ENCODE measurements at regions not wholly inside any gene's neighbourhood (a gene's known extent, or its start where the extent isn't known, plus 50 kb on each side); places are given as distances from the start of the nearest gene placed in this dataset.

- Histone ChIP-seq H3K9ac (ENCODE audit: low read depth in 1 of 3, low read length in 3 of 3) (no peak overlapping the region), H3K36me3 (ENCODE audit: control insufficient read depth in 3 of 3, insufficient read depth in 3 of 3, low read length in 3 of 3) (no peaks in the 10 kb centered on the region), H3K4me3 (ENCODE audit: low read length in 3 of 3) (no peak overlapping the region), H3K4me1 (ENCODE audit: control insufficient read depth in 3 of 3, insufficient read depth in 3 of 3, low read length in 3 of 3) (peaks cover 3 to 8% (median 4%) of the 10 kb centered on the region in 3 donors), H3K9me3 (ENCODE audit: control insufficient read depth in 3 of 3, low read length in 3 of 3) (no peaks in the 10 kb centered on the region), H3K27ac (ENCODE audit: low read depth, low read length) (no peak overlapping the region), H3K27me3 (ENCODE audit: control insufficient read depth in 3 of 3, insufficient read depth in 3 of 3, low read length in 3 of 3) (no peaks in the 10 kb centered on the region)
Observed at GRCh38 chr15:75100679-75101078, 77.3 kb downstream of the PPCDC start.

- Histone ChIP-seq H3K4me1 (ENCODE audit: control insufficient read depth in 3 of 3, insufficient read depth in 3 of 3, low read length in 3 of 3) (peaks cover 3 to 11% (median 4%) of the 10 kb centered on the region in 3 donors), H3K27me3 (ENCODE audit: control insufficient read depth in 3 of 3, insufficient read depth in 3 of 3, low read length in 3 of 3) (peaks cover 0 to 6% (median 0%) of the 10 kb centered on the region in 3 donors), H3K9ac (ENCODE audit: low read depth in 1 of 3, low read length in 3 of 3) (peak overlapping the region in 1 of 3 donors; percentile 23)
Observed at GRCh38 chr15:75104804-75105557, 81.6 kb downstream of the PPCDC start.

GRCh38 chr15:75107516-75107907, 84.1 kb downstream of the PPCDC start:
- Histone ChIP-seq H3K36me3 (ENCODE audit: control insufficient read depth in 3 of 3, insufficient read depth in 3 of 3, low read length in 3 of 3) (no peaks in the 10 kb centered on the region), H3K27ac (ENCODE audit: low read depth, low read length) (no peak overlapping the region), H3K9ac (ENCODE audit: low read depth in 1 of 3, low read length in 3 of 3) (no peak overlapping the region), H3K27me3 (ENCODE audit: control insufficient read depth in 3 of 3, insufficient read depth in 3 of 3, low read length in 3 of 3) (peaks cover 0 to 6% (median 4%) of the 10 kb centered on the region in 3 donors), H3K4me1 (ENCODE audit: control insufficient read depth in 3 of 3, insufficient read depth in 3 of 3, low read length in 3 of 3) (peaks cover 3 to 11% (median 4%) of the 10 kb centered on the region in 3 donors), H3K9me3 (ENCODE audit: control insufficient read depth in 3 of 3, low read length in 3 of 3) (no peaks in the 10 kb centered on the region), H3K4me3 (ENCODE audit: low read length in 3 of 3) (no peak overlapping the region)

More at GRCh38 chr15:75104804-75105557, 81.6 kb downstream of the PPCDC start:
- Histone ChIP-seq H3K4me3 (ENCODE audit: low read length in 3 of 3) (no peak overlapping the region), H3K27ac (ENCODE audit: low read depth, low read length) (no peak overlapping the region), H3K9me3 (ENCODE audit: control insufficient read depth in 3 of 3, low read length in 3 of 3) (no peaks in the 10 kb centered on the region), H3K36me3 (ENCODE audit: control insufficient read depth in 3 of 3, insufficient read depth in 3 of 3, low read length in 3 of 3) (no peaks in the 10 kb centered on the region)

GRCh38 chr15:75107908-75108838, 84.8 kb downstream of the PPCDC start:
- Histone ChIP-seq H3K9ac (ENCODE audit: low read depth in 1 of 3, low read length in 3 of 3) (no peak overlapping the region), H3K27ac (ENCODE audit: low read depth, low read length) (no peak overlapping the region), H3K4me3 (ENCODE audit: low read length in 3 of 3) (no peak overlapping the region), H3K4me1 (ENCODE audit: control insufficient read depth in 3 of 3, insufficient read depth in 3 of 3, low read length in 3 of 3) (peaks cover 3 to 11% (median 4%) of the 10 kb centered on the region in 3 donors), H3K36me3 (ENCODE audit: control insufficient read depth in 3 of 3, insufficient read depth in 3 of 3, low read length in 3 of 3) (no peaks in the 10 kb centered on the region), H3K27me3 (ENCODE audit: control insufficient read depth in 3 of 3, insufficient read depth in 3 of 3, low read length in 3 of 3) (peaks cover 0 to 6% (median 4%) of the 10 kb centered on the region in 3 donors), H3K9me3 (ENCODE audit: control insufficient read depth in 3 of 3, low read length in 3 of 3) (no peaks in the 10 kb centered on the region)

- H3K27ac ChIP-seq (ENCODE audit: low read depth, low read length) = no peak overlapping the region
- peaks cover 0 to 6% (median 4%) of the 10 kb centered on the region in 3 donors for H3K27me3 ChIP-seq (ENCODE audit: control insufficient read depth in 3 of 3, insufficient read depth in 3 of 3, low read length in 3 of 3)
Observed at GRCh38 chr15:75109021-75109735, 85.8 kb downstream of the PPCDC start.

GRCh38 chr15:75109736-75110130, 86.3 kb downstream of the PPCDC start:
- peaks cover 0 to 6% (median 4%) of the 10 kb centered on the region in 3 donors for H3K27me3 ChIP-seq (ENCODE audit: control insufficient read depth in 3 of 3, insufficient read depth in 3 of 3, low read length in 3 of 3)
- peaks cover 0 to 2% (median 0%) of the 10 kb centered on the region in 3 donors for H3K9me3 ChIP-seq (ENCODE audit: control insufficient read depth in 3 of 3, low read length in 3 of 3)
- no peak overlapping the region for H3K4me3 ChIP-seq (ENCODE audit: low read length in 3 of 3)
- H3K27ac ChIP-seq (ENCODE audit: low read depth, low read length) = no peak overlapping the region
- no peaks in the 10 kb centered on the region for H3K36me3 ChIP-seq (ENCODE audit: control insufficient read depth in 3 of 3, insufficient read depth in 3 of 3, low read length in 3 of 3)
- peaks cover under 1 to 9% (median 2%) of the 10 kb centered on the region in 3 donors for H3K4me1 ChIP-seq (ENCODE audit: control insufficient read depth in 3 of 3, insufficient read depth in 3 of 3, low read length in 3 of 3)
- no peak overlapping the region for H3K9ac ChIP-seq (ENCODE audit: low read depth in 1 of 3, low read length in 3 of 3)

More at GRCh38 chr15:75109021-75109735, 85.8 kb downstream of the PPCDC start:
- H3K9ac ChIP-seq (ENCODE audit: low read depth in 1 of 3, low read length in 3 of 3) = no peak overlapping the region
- H3K4me3 ChIP-seq (ENCODE audit: low read length in 3 of 3) = no peak overlapping the region
- H3K9me3 ChIP-seq (ENCODE audit: control insufficient read depth in 3 of 3, low read length in 3 of 3) = peaks cover 0 to under 1% (median 0%) of the 10 kb centered on the region in 3 donors
- H3K4me1 ChIP-seq (ENCODE audit: control insufficient read depth in 3 of 3, insufficient read depth in 3 of 3, low read length in 3 of 3) = peaks cover 3 to 11% (median 4%) of the 10 kb centered on the region in 3 donors
- no peaks in the 10 kb centered on the region for H3K36me3 ChIP-seq (ENCODE audit: control insufficient read depth in 3 of 3, insufficient read depth in 3 of 3, low read length in 3 of 3)

GRCh38 chr15:75112278-75112847, 89.0 kb downstream of the PPCDC start:
- Histone ChIP-seq H3K4me3 (ENCODE audit: low read length in 3 of 3) (no peak overlapping the region), H3K9me3 (ENCODE audit: control insufficient read depth in 3 of 3, low read length in 3 of 3) (peaks cover 0 to 2% (median 0%) of the 10 kb centered on the region in 3 donors), H3K9ac (ENCODE audit: low read depth in 1 of 3, low read length in 3 of 3) (no peak overlapping the region), H3K36me3 (ENCODE audit: control insufficient read depth in 3 of 3, insufficient read depth in 3 of 3, low read length in 3 of 3) (no peaks in the 10 kb centered on the region), H3K4me1 (ENCODE audit: control insufficient read depth in 3 of 3, insufficient read depth in 3 of 3, low read length in 3 of 3) (peaks cover 0 to 3% (median 0%) of the 10 kb centered on the region in 3 donors), H3K27ac (ENCODE audit: low read depth, low read length) (no peak overlapping the region), H3K27me3 (ENCODE audit: control insufficient read depth in 3 of 3, insufficient read depth in 3 of 3, low read length in 3 of 3) (peaks cover 0 to 6% (median 4%) of the 10 kb centered on the region in 3 donors)

GRCh38 chr15:75112848-75113492, 88.7 kb upstream of the C15orf39 start:
- no peaks in the 10 kb centered on the region for H3K36me3 ChIP-seq (ENCODE audit: control insufficient read depth in 3 of 3, insufficient read depth in 3 of 3, low read length in 3 of 3)
- H3K27ac ChIP-seq (ENCODE audit: low read depth, low read length) = no peak overlapping the region

GRCh38 chr15:75114327-75114726, 87.4 kb upstream of the C15orf39 start:
- Histone ChIP-seq H3K27ac (ENCODE audit: low read depth, low read length) (no peak overlapping the region), H3K9ac (ENCODE audit: low read depth in 1 of 3, low read length in 3 of 3) (no peak overlapping the region), H3K4me3 (ENCODE audit: low read length in 3 of 3) (no peak overlapping the region), H3K27me3 (ENCODE audit: control insufficient read depth in 3 of 3, insufficient read depth in 3 of 3, low read length in 3 of 3) (peaks cover 0 to 4% (median 0%) of the 10 kb centered on the region in 3 donors), H3K9me3 (ENCODE audit: control insufficient read depth in 3 of 3, low read length in 3 of 3) (peaks cover 0 to 2% (median 0%) of the 10 kb centered on the region in 3 donors), H3K4me1 (ENCODE audit: control insufficient read depth in 3 of 3, insufficient read depth in 3 of 3, low read length in 3 of 3) (no peaks in the 10 kb centered on the region), H3K36me3 (ENCODE audit: control insufficient read depth in 3 of 3, insufficient read depth in 3 of 3, low read length in 3 of 3) (no peaks in the 10 kb centered on the region)

More at GRCh38 chr15:75112848-75113492, 88.7 kb upstream of the C15orf39 start:
- H3K4me3 ChIP-seq (ENCODE audit: low read length in 3 of 3) = no peak overlapping the region
- H3K9ac ChIP-seq (ENCODE audit: low read depth in 1 of 3, low read length in 3 of 3) = no peak overlapping the region
- H3K27me3 ChIP-seq (ENCODE audit: control insufficient read depth in 3 of 3, insufficient read depth in 3 of 3, low read length in 3 of 3) = peaks cover 0 to 6% (median 4%) of the 10 kb centered on the region in 3 donors
- H3K9me3 ChIP-seq (ENCODE audit: control insufficient read depth in 3 of 3, low read length in 3 of 3) = peaks cover 0 to 2% (median 0%) of the 10 kb centered on the region in 3 donors
- H3K4me1 ChIP-seq (ENCODE audit: control insufficient read depth in 3 of 3, insufficient read depth in 3 of 3, low read length in 3 of 3) = peaks cover 0 to 3% (median 0%) of the 10 kb centered on the region in 3 donors

Data from skeletal muscle tissue (tissue), 3 donors.